GM04503 (cell line): ENCODE measurements at regions not wholly inside any gene's neighbourhood (a gene's known extent, or its start where the extent isn't known, plus 50 kb on each side); places are given as distances from the start of the nearest gene placed in this dataset.
"Not testable (repeated sequence)": the region's sequence is repeated elsewhere in the genome, so short reads cannot be mapped to it uniquely, and the experiment has no call there.

Experiments
- DNase-seq: peaks from one replicate; pipeline ENCODE4 v3.0.0-alpha.2; 2012; ENCODE audit warnings: low read depth

GRCh38 chr1:849873-850272, 73.8 kb upstream of the SAMD11 start:
- DNase-seq, result not testable (repeated sequence)

GRCh38 chr1:850318-850717, 73.4 kb upstream of the SAMD11 start:
- DNase-seq, result not testable (repeated sequence)

- DNase-seq, result not testable (repeated sequence)
These were observed 72.3 kb upstream of the SAMD11 start for GRCh38 chr1:851398-851797.

- not testable (repeated sequence) for DNase-seq
These were observed 71.9 kb upstream of the SAMD11 start for GRCh38 chr1:851841-852240.

GRCh38 chr1:855202-855981, 68.3 kb upstream of the SAMD11 start:
- not testable (repeated sequence) for DNase-seq

- DNase-seq, result not testable (repeated sequence)
These were observed 67.1 kb upstream of the SAMD11 start for GRCh38 chr1:856541-857057.

- not testable (repeated sequence) for DNase-seq
These were observed 65.6 kb upstream of the SAMD11 start for GRCh38 chr1:857926-858648.

GRCh38 chr1:858649-859041, 65.1 kb upstream of the SAMD11 start:
- not testable (repeated sequence) for DNase-seq

GRCh38 chr1:860941-861340, 62.8 kb upstream of the SAMD11 start:
- DNase-seq, result not testable (repeated sequence)

- no peak for DNase-seq
These were observed 62.0 kb upstream of the SAMD11 start for GRCh38 chr1:861714-862113.

- not testable (repeated sequence) for DNase-seq
These were observed 61.1 kb upstream of the SAMD11 start for GRCh38 chr1:862601-863000.

- DNase-seq, result not testable (repeated sequence)
These were observed 58.1 kb upstream of the SAMD11 start for GRCh38 chr1:865633-866032.

GRCh38 chr1:866095-866494, 57.6 kb upstream of the SAMD11 start:
- DNase-seq, result no peak

GRCh38 chr1:866631-867299, 57.0 kb upstream of the SAMD11 start:
- not testable (repeated sequence) for DNase-seq

GRCh38 chr1:867550-867949, 56.2 kb upstream of the SAMD11 start:
- not testable (repeated sequence) for DNase-seq

GRCh38 chr1:869499-870244, 54.1 kb upstream of the SAMD11 start:
- no peak for DNase-seq
